Gastrocnemius medialis (tissue), 4 donors: ENCODE measurements at regions not wholly inside any gene's neighbourhood (a gene's known extent, or its start where the extent isn't known, plus 50 kb on each side); places are given as distances from the start of the nearest gene placed in this dataset.

Source experiments
- ATAC-seq, 2 donors: fragments of 150-250 bp; one replicate each; pipeline ENCODE4 v1.9.1; 2016
- DNase-seq, 2 donors: peaks; one replicate each; pipeline ENCODE4 v3.0.0-alpha.2; 2019
- H3K27ac ChIP-seq, 4 donors: fragments of 200-600 bp; sonication (generic); 1 replicate in 1 of 4; 2 replicates in 3 of 4; pipeline ENCODE4 v1.5.1; 2016 to 2018; ENCODE audit warnings: mild to moderate bottlenecking in 2 of 4, moderate library complexity in 1 of 4
- H3K27me3 ChIP-seq, 3 donors: fragments of 200-600 bp; sonication (generic) in 2 of 3; 1 replicate in 1 of 3; 2 replicates in 2 of 3; pipeline versions ENCODE4 v1.5.1 to v1.6.0; 2016 to 2019; ENCODE audit warnings: mild to moderate bottlenecking in 1 of 3, moderate library complexity in 1 of 3
- H3K36me3 ChIP-seq, 2 donors: fragments of 200-600 bp; sonication (generic) in 1 of 2; one replicate each; pipeline ENCODE4 v1.5.1; 2017 to 2018
- H3K4me1 ChIP-seq, 2 donors: fragments of 200-600 bp; sonication (generic) in 1 of 2; one replicate each; pipeline ENCODE4 v1.5.1; 2016 to 2017; ENCODE audit warnings: mild to moderate bottlenecking in 2 of 2
- H3K4me3 ChIP-seq, 4 donors: fragments of 200-600 bp; sonication (generic) in 3 of 4; 1 replicate in 1 of 4; 2 replicates in 3 of 4; pipeline ENCODE4 v1.5.1; 2016 to 2019; ENCODE audit warnings: mild to moderate bottlenecking in 2 of 4
- H3K9me3 ChIP-seq, 3 donors: fragments of 200-600 bp; sonication (generic) in 2 of 3; 1 replicate in 1 of 3; 2 replicates in 2 of 3; pipeline ENCODE4 v1.5.1; 2016 to 2019
- CTCF ChIP-seq, 5 experiments: fragments of 450-650 bp in 3 of 5; fragments of 200-600 bp in 2 of 5; sonication (generic) in 2 of 5; IDR thresholded peaks in 4 of 5; conservative IDR thresholded peaks in 1 of 5; 1 replicate in 4 of 5; 2 replicates in 1 of 5; pipeline ENCODE4 v1.5.1; 2016 to 2019; ENCODE audit warnings: antibody characterized with exemption in 5 of 5, mild to moderate bottlenecking in 3 of 5, moderate library complexity in 3 of 5
- POLR2A ChIP-seq, 2 donors: fragments of 450-650 bp; IDR thresholded peaks; one replicate each; pipeline ENCODE4 v1.6.1; 2017; ENCODE audit warnings: antibody characterized with exemption in 2 of 2, mild to moderate bottlenecking in 2 of 2, moderate library complexity in 2 of 2
- in situ Hi-C, 4 donors: fragments of 200-750 bp; cut with MboI; loops; one replicate each; pipeline versions ENCODE4 v1.15.0 to v1.8.0; 2017; ENCODE audit warnings: low sequenced_read_pairs in 4 of 4
- intact Hi-C: fragments of 100-400 bp; cut with DNase I; formaldehyde crosslinking; loops from one replicate; pipeline ENCODE4 v1.15.1; 2023; ENCODE audit warnings: low total_unique reads

- Histone ChIP-seq H3K27ac (no peak overlapping the region), H3K4me3 (no peak overlapping the region), H3K9me3 (no peaks in the 10 kb centered on the region), H3K4me1 (no peaks in the 10 kb centered on the region), H3K36me3 (no peaks in the 10 kb centered on the region), H3K27me3 (peaks cover 0 to 14% (median 0%) of the 10 kb centered on the region in 3 donors)
- no peak for DNase-seq
- intact Hi-C loops, result no loop called here
- no peak for TF ChIP-seq CTCF (IDR thresholded peaks at IDR 0.05 in 4 of 5, conservative IDR thresholded peaks at IDR 0.05 in 1 of 5)
- no peak for TF ChIP-seq POLR2A (IDR thresholded peaks at IDR 0.05)
- in situ Hi-C loops, result no loop called here
- ATAC-seq, result no peak
These were observed 331.2 kb downstream of the FOXL1 start for GRCh38 chr16:86909359-86910160.

- ATAC-seq, result no peak
These were observed 331.9 kb downstream of the FOXL1 start for GRCh38 chr16:86910161-86910769.

GRCh38 chr16:86911437-86911958, 333.1 kb downstream of the FOXL1 start:
- TF ChIP-seq CTCF (IDR thresholded peaks at IDR 0.05 in 4 of 5, conservative IDR thresholded peaks at IDR 0.05 in 1 of 5) (no peak), POLR2A (IDR thresholded peaks at IDR 0.05) (no peak)
- Histone ChIP-seq H3K4me1 (no peaks in the 10 kb centered on the region), H3K36me3 (no peaks in the 10 kb centered on the region), H3K27me3 (peaks cover 0 to 23% (median 0%) of the 10 kb centered on the region in 3 donors), H3K9me3 (no peaks in the 10 kb centered on the region), H3K27ac (no peak overlapping the region), H3K4me3 (no peak overlapping the region)
- ATAC-seq (no peak), DNase-seq (no peak)
- intact Hi-C loops, result no loop called here
- in situ Hi-C loops, result no loop called here

More at GRCh38 chr16:86910161-86910769, 331.9 kb downstream of the FOXL1 start:
- in situ Hi-C loops, result no loop called here
- Histone ChIP-seq H3K27ac (no peak overlapping the region), H3K36me3 (no peaks in the 10 kb centered on the region), H3K27me3 (peaks cover 0 to 18% (median 0%) of the 10 kb centered on the region in 3 donors), H3K4me1 (no peaks in the 10 kb centered on the region), H3K9me3 (no peaks in the 10 kb centered on the region), H3K4me3 (no peak overlapping the region)
- no peak for TF ChIP-seq CTCF (IDR thresholded peaks at IDR 0.05 in 4 of 5, conservative IDR thresholded peaks at IDR 0.05 in 1 of 5)
- no peak for TF ChIP-seq POLR2A (IDR thresholded peaks at IDR 0.05)
- DNase-seq, result no peak
- intact Hi-C loops, result no loop called here

- in situ Hi-C loops (no loop called here), intact Hi-C loops (no loop called here)
- Histone ChIP-seq H3K9me3 (no peaks in the 10 kb centered on the region), H3K4me3 (no peak overlapping the region), H3K36me3 (no peaks in the 10 kb centered on the region), H3K27ac (no peak overlapping the region), H3K4me1 (no peaks in the 10 kb centered on the region), H3K27me3 (peaks cover 0 to 9% (median under 1%) of the 10 kb centered on the region in 3 donors)
- no peak for ATAC-seq
- TF ChIP-seq POLR2A (IDR thresholded peaks at IDR 0.05) (no peak), CTCF (IDR thresholded peaks at IDR 0.05 in 4 of 5, conservative IDR thresholded peaks at IDR 0.05 in 1 of 5) (no peak)
- DNase-seq, result no peak
These were observed 335.5 kb downstream of the FOXL1 start for GRCh38 chr16:86913886-86914285.
